PC-9 (cell line): ENCODE measurements at regions not wholly inside any gene's neighbourhood (a gene's known extent, or its start where the extent isn't known, plus 50 kb on each side); places are given as distances from the start of the nearest gene placed in this dataset.

Experiments used
- BruUV-seq: library from RNA; stranded (reverse); fragments of 400-500 nt; replicated peaks from 2 replicates; lab custom pipeline; 2021; lab: Mats Ljungman, UMichigan
- CTCF ChIA-PET: fragments of 300-600 bp; sonication (Branson Sonifier 250); formaldehyde crosslinking; loops from one replicate; lab custom pipeline; 2022; ENCODE audit warnings: antibody characterized with exemption; lab: Charles Lee
- POLR2A ChIA-PET: fragments of 300-600 bp; sonication (Branson Sonifier 250); formaldehyde crosslinking; loops from one replicate; lab custom pipeline; 2022; ENCODE audit warnings: antibody characterized with exemption; ENCODE audit not compliant: unreplicated experiment; lab: Charles Lee
- DNase-seq, 2 experiments: peaks; one replicate each; pipeline versions ENCODE4 v3.0.0 to v3.0.0-alpha.2; 2015 to 2022; ENCODE audit warnings: mixed read lengths in 1 of 2
- H2AFZ ChIP-seq: fragments of 200-600 bp; sonication (generic); 2 replicates; pipeline ENCODE4 v1.8.1; 2017; ENCODE audit warnings: antibody characterized with exemption
- H3F3A ChIP-seq: fragments of 200-600 bp; sonication (generic); 2 replicates; pipeline ENCODE4 v1.8.1; 2017; ENCODE audit warnings: antibody characterized with exemption, mild to moderate bottlenecking, low read depth; ENCODE audit not compliant: insufficient read depth
- H3K27ac ChIP-seq: fragments of 200-600 bp; sonication (generic); 2 replicates; pipeline ENCODE4 v1.6.1; 2016; ENCODE audit warnings: mixed run types
- H3K27me3 ChIP-seq: fragments of 200-600 bp; sonication (generic); 2 replicates; pipeline ENCODE4 v1.6.1; 2016; ENCODE audit warnings: low read depth, mixed run types; ENCODE audit not compliant: insufficient read depth
- H3K36me3 ChIP-seq: fragments of 200-600 bp; sonication (generic); 2 replicates; pipeline ENCODE4 v1.6.1; 2016; ENCODE audit warnings: low read depth, mixed run types
- H3K4me1 ChIP-seq: fragments of 200-600 bp; sonication (generic); replicated peaks from 2 replicates; pipeline ENCODE4 v1.6.1; 2016; ENCODE audit warnings: mixed run types; ENCODE audit not compliant: insufficient read depth
- H3K4me2 ChIP-seq: fragments of 200-600 bp; sonication (generic); 2 replicates; pipeline ENCODE4 v1.6.1; 2017; ENCODE audit warnings: mixed run types
- H3K4me3 ChIP-seq: fragments of 200-600 bp; sonication (generic); 2 replicates; pipeline ENCODE4 v1.6.1; 2016; ENCODE audit warnings: mixed run types
- H3K79me2 ChIP-seq: fragments of 200-600 bp; sonication (generic); 2 replicates; pipeline ENCODE4 v1.6.1; 2017; ENCODE audit warnings: low read depth, mixed run types
- H3K9me2 ChIP-seq: fragments of 200-600 bp; sonication (generic); 2 replicates; pipeline ENCODE4 v1.8.1; 2017; ENCODE audit warnings: mild to moderate bottlenecking; ENCODE audit not compliant: insufficient read depth
- H3K9me3 ChIP-seq: fragments of 200-600 bp; sonication (generic); 2 replicates; pipeline ENCODE4 v1.8.1; 2016; ENCODE audit warnings: low read depth; ENCODE audit not compliant: insufficient read depth
- H4K20me1 ChIP-seq: fragments of 200-600 bp; sonication (generic); 2 replicates; pipeline ENCODE4 v1.8.1; 2017; ENCODE audit not compliant: insufficient read depth
- CTCF ChIP-seq: fragments of 200-600 bp; sonication (generic); conservative IDR thresholded peaks from 2 replicates; pipeline ENCODE4 v1.6.1; 2017; ENCODE audit warnings: mixed run types, antibody characterized with exemption, mild to moderate bottlenecking, moderate library complexity
- EZH2 ChIP-seq: fragments of 200-600 bp; sonication (generic); IDR thresholded peaks from 2 replicates; pipeline ENCODE4 v1.8.0; 2017; ENCODE audit warnings: antibody characterized with exemption, low read depth
- intact Hi-C: fragments of 100-400 bp; cut with micrococcal nuclease; formaldehyde crosslinking; loops from one replicate; pipeline ENCODE4 v1.10.0; 2022; ENCODE audit not compliant: unreplicated experiment

GRCh38 chr10:130891066-130891465 lies 420.5 kb downstream of the TCERG1L start:
- Histone ChIP-seq H3F3A (no peaks in the 10 kb centered on the region), H3K9me2 (no peaks in the 10 kb centered on the region), H3K79me2 (no peaks in the 10 kb centered on the region), H3K27me3 (peaks cover 15% of the 10 kb centered on the region), H3K4me2 (no peak overlapping the region), H4K20me1 (no peaks in the 10 kb centered on the region), H3K4me1 (no peaks in the 10 kb centered on the region), H3K36me3 (no peaks in the 10 kb centered on the region), H3K9me3 (no peaks in the 10 kb centered on the region), H2AFZ (no peak overlapping the region), H3K27ac (no peak overlapping the region), H3K4me3 (no peak overlapping the region)
- intact Hi-C loops = no loop called here
- ChIA-PET POLR2A (no interaction called here), CTCF (no interaction called here)
- TF ChIP-seq CTCF = no peak
- no peak for TF ChIP-seq EZH2
- no peak for DNase-seq
- BruUV-seq = no TSS peak

GRCh38 chr10:130894471-130894870 lies 417.1 kb downstream of the TCERG1L start:
- Histone ChIP-seq H3K4me1 (no peaks in the 10 kb centered on the region), H4K20me1 (no peaks in the 10 kb centered on the region), H3K36me3 (no peaks in the 10 kb centered on the region), H3K27me3 (peaks cover 23% of the 10 kb centered on the region), H3F3A (no peaks in the 10 kb centered on the region), H3K79me2 (no peaks in the 10 kb centered on the region), H3K9me2 (no peaks in the 10 kb centered on the region), H3K4me3 (no peak overlapping the region), H2AFZ (no peak overlapping the region), H3K9me3 (no peaks in the 10 kb centered on the region), H3K27ac (no peak overlapping the region), H3K4me2 (no peak overlapping the region)
- no peak for DNase-seq
- ChIA-PET POLR2A (no interaction called here), CTCF (no interaction called here)
- intact Hi-C loops = no loop called here
- TF ChIP-seq EZH2 (no peak), CTCF (no peak)
- BruUV-seq = no TSS peak

- Histone ChIP-seq H3K9me2 (no peaks in the 10 kb centered on the region), H3F3A (no peaks in the 10 kb centered on the region), H3K36me3 (no peaks in the 10 kb centered on the region), H3K4me2 (no peak overlapping the region), H3K9me3 (no peaks in the 10 kb centered on the region), H3K79me2 (no peaks in the 10 kb centered on the region), H3K27ac (no peak overlapping the region), H3K4me3 (no peak overlapping the region), H2AFZ (no peak overlapping the region), H4K20me1 (no peaks in the 10 kb centered on the region), H3K4me1 (no peaks in the 10 kb centered on the region), H3K27me3 (peaks cover 23% of the 10 kb centered on the region)
- POLR2A ChIA-PET = no interaction called here
- no peak for DNase-seq
- CTCF ChIA-PET = no interaction called here
- BruUV-seq = no TSS peak
- TF ChIP-seq EZH2 = no peak
- intact Hi-C loops = no loop called here
These were observed 416.4 kb downstream of the TCERG1L start for GRCh38 chr10:130895161-130895560.

GRCh38 chr10:130897815-130898214 lies 413.7 kb downstream of the TCERG1L start:
- Histone ChIP-seq H3K4me1 (no peaks in the 10 kb centered on the region), H3K79me2 (no peaks in the 10 kb centered on the region), H3F3A (no peaks in the 10 kb centered on the region), H3K27me3 (peaks cover 23% of the 10 kb centered on the region), H4K20me1 (no peaks in the 10 kb centered on the region), H2AFZ (no peak overlapping the region), H3K4me2 (no peak overlapping the region), H3K36me3 (no peaks in the 10 kb centered on the region), H3K27ac (no peak overlapping the region), H3K9me2 (no peaks in the 10 kb centered on the region), H3K9me3 (no peaks in the 10 kb centered on the region), H3K4me3 (no peak overlapping the region)
- TF ChIP-seq CTCF (no peak), EZH2 (no peak)
- no peak for DNase-seq
- intact Hi-C loops = no loop called here
- ChIA-PET POLR2A (no interaction called here), CTCF (no interaction called here)
- no TSS peak for BruUV-seq
